T-helper 1 cell treated with Interleukin-12 subunit alpha and Interleukin-12 subunit beta and Interleukin-4 antibody, amounts not matched to agents 30 ng/mL and 1 ng/mL, for 36 hours (primary cell): ENCODE measurements at regions not wholly inside any gene's neighbourhood (a gene's known extent, or its start where the extent isn't known, plus 50 kb on each side); places are given as distances from the start of the nearest gene placed in this dataset.

Experiments
- intact Hi-C: fragments of 100-400 bp; cut with micrococcal nuclease; formaldehyde crosslinking; loops from one replicate; pipeline ENCODE4 v1.15.1; 2024

GRCh38 chr15:96514607-96515285 lies 184.2 kb downstream of the NR2F2 start:
- intact Hi-C loops: no loop called here

- intact Hi-C loops: no loop called here
Measured at GRCh38 chr15:96515371-96515770, 184.9 kb downstream of the NR2F2 start.

GRCh38 chr15:96521386-96521785 lies 190.9 kb downstream of the NR2F2 start:
- intact Hi-C loops: no loop called here

- intact Hi-C loops: no loop called here
Measured at GRCh38 chr15:96524676-96525417, 194.3 kb downstream of the NR2F2 start.

DNA sequence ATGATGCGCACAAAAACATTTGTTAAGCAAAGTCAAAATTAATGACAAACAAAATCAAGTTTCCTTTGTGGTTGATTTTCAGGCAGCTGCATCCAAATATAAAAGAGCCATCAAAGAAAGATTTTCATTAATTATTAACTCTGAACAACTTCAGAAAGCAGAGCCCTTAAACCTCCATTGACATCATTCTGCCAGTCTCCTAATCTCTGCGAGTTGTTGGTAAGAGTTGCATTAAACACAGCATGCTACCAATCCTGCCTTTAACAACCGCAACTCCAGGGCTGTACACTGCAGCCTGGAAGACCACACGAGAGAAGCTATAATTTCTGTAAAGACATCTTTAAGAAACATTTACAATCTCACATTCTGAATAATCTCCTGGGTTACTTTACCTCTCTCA lies 204.6 kb downstream of the NR2F2 start:
- intact Hi-C loops: no loop called here

- intact Hi-C loops: no loop called here
Measured at GRCh38 chr15:96538491-96538890, 208.0 kb downstream of the NR2F2 start.

GRCh38 chr15:96540283-96540682 lies 209.8 kb downstream of the NR2F2 start:
- intact Hi-C loops: no loop called here

GRCh38 chr15:96542130-96542770 lies 211.8 kb downstream of the NR2F2 start:
- intact Hi-C loops: no loop called here

DNA sequence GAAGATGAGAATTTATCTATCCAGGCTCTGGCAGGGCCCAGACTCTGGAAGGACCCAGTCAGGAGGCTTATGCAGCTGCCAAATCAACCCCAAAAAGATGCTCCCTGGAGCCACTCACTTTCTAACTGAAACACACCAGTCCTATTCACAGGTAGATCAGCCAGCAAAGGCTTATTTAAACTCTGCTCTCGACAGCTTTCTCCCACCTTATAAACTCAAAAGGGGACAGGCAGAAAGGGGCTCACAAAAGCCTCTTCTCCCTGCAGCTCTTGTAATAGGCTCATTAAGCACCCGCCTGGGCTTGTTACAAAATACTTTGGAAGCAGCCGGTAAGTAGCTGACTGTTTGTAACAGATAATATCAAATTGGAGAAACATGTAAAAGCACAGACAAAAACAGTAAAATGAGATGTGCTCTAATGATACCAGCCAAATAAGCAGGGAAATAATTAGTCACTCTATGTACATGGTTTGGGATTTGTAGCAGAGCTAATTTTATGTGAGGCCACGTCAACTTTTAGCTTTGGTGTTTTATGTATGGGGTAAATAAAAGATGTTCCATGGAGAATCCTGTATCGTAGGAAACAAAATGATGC lies 213.8 kb downstream of the NR2F2 start:
- intact Hi-C loops: no loop called here

DNA sequence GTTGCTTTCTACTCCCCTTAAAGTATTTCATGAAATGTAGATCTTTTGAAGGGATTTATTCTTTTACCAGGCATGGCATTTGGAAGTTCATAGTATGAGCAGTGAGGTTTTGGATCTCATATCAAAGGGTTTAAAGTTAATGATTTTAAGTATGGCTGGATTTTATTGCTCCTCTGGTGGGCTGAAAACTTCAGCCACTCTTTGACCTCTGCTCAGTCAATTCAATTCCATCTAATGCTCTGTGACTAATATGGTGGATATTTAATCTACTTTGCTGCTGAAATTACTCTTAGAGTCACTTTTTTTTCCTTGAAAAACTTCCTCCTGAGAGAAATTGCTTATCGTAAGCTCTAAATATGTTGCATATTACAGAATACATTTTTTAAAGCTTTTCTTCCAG lies 218.6 kb downstream of the NR2F2 start:
- intact Hi-C loops: no loop called here

- intact Hi-C loops: no loop called here
Measured at GRCh38 chr15:96551196-96551595, 220.7 kb downstream of the NR2F2 start.

- intact Hi-C loops: no loop called here
Measured at GRCh38 chr15:96551722-96552121, 221.2 kb downstream of the NR2F2 start.

GRCh38 chr15:96553006-96553405 lies 222.5 kb downstream of the NR2F2 start:
- intact Hi-C loops: no loop called here

DNA sequence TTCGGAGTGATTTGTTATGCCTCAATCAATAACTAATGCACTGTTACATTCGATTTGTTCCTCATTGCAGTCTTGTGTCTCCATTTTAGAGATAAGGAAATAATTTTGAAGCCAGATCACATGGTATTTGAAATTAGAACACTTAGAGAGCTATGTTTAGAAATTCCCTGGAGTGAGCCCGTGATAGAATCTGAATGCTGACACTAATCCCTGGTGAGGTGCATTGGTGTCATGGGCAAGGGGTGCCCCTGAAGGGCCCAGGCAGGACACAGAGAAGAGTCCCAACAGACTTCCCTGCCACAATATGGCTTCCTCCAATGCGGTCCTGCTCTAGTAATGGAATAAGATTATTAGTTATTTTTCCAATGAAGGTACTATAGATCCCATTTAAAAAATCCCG lies 223.0 kb downstream of the NR2F2 start:
- intact Hi-C loops: no loop called here

- intact Hi-C loops: no loop called here
Measured at GRCh38 chr15:96553931-96554330, 223.4 kb downstream of the NR2F2 start.

GRCh38 chr15:96554541-96554940 lies 224.0 kb downstream of the NR2F2 start:
- intact Hi-C loops: no loop called here

- intact Hi-C loops: no loop called here
Measured at GRCh38 chr15:96559087-96559486, 228.6 kb downstream of the NR2F2 start.

- intact Hi-C loops: no loop called here
Measured at GRCh38 chr15:96559631-96560030, 229.1 kb downstream of the NR2F2 start.

- intact Hi-C loops: no loop called here
Measured at GRCh38 chr15:96560246-96560895, 229.9 kb downstream of the NR2F2 start.

GRCh38 chr15:96561593-96561992 lies 231.1 kb downstream of the NR2F2 start:
- intact Hi-C loops: no loop called here

DNA sequence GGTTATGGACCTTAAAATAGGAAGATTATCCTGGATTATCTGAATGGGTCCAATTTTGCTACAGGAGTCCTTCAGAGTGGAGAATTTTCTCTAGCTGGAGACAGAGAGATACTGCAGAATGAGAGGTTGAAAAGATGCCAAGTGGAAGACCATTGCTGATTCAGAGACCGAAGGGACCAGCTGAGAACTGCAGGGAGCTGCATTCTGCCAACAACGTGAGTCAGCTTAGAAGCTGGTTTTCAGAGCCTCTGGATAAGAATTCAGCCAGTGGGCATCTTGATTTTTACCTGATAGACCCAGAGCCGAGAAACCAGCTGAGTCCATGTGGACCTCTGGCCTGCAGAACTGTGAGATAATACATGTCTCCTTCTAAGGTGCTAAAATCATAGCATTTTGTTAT lies 234.0 kb downstream of the NR2F2 start:
- intact Hi-C loops: no loop called here

- intact Hi-C loops: no loop called here
Measured at GRCh38 chr15:96565266-96565665, 234.8 kb downstream of the NR2F2 start.
